H9 (cell line): ENCODE measurements at regions not wholly inside any gene's neighbourhood (a gene's known extent, or its start where the extent isn't known, plus 50 kb on each side); places are given as distances from the start of the nearest gene placed in this dataset.

Experiments
- DNase-seq: peaks from one replicate; pipeline ENCODE4 v3.0.0-alpha.2; 2017
- H2AFZ ChIP-seq: one replicate; pipeline ENCODE4 v1.6.1; 2013; ENCODE audit warnings: mild to moderate bottlenecking, low read length, control low read depth, moderate library complexity
- H2AK5ac ChIP-seq: 2 replicates; pipeline ENCODE4 v1.6.1; 2013; ENCODE audit warnings: low read length, control low read depth, mixed read lengths; ENCODE audit not compliant: insufficient read length
- H2BK120ac ChIP-seq: one replicate; pipeline ENCODE4 v1.6.1; 2013; ENCODE audit warnings: low read depth, mild to moderate bottlenecking, low read length, control low read depth, inconsistent platforms; ENCODE audit not compliant: poor library complexity, severe bottlenecking
- H2BK12ac ChIP-seq: 2 replicates; pipeline ENCODE4 v1.6.1; 2013; ENCODE audit warnings: low read length, control low read depth, mixed read lengths, low read depth; ENCODE audit not compliant: insufficient read length
- H2BK15ac ChIP-seq: 2 replicates; pipeline ENCODE4 v1.6.1; 2013; ENCODE audit warnings: low read depth, low read length, control low read depth
- H2BK20ac ChIP-seq: one replicate; pipeline ENCODE4 v1.6.1; 2013; ENCODE audit warnings: low read depth, mild to moderate bottlenecking, low read length, control low read depth, inconsistent platforms; ENCODE audit not compliant: poor library complexity, severe bottlenecking
- H2BK5ac ChIP-seq: 2 replicates; pipeline ENCODE4 v1.6.1; 2013; ENCODE audit warnings: low read length, control low read depth, mixed read lengths; ENCODE audit not compliant: insufficient read length
- H3K14ac ChIP-seq: 2 replicates; pipeline ENCODE4 v1.6.1; 2013; ENCODE audit warnings: low read length, control low read depth; ENCODE audit not compliant: insufficient read depth
- H3K18ac ChIP-seq: 2 replicates; pipeline ENCODE4 v1.6.1; 2013; ENCODE audit warnings: low read depth, mild to moderate bottlenecking, mixed read lengths, low read length, control low read depth; ENCODE audit not compliant: insufficient read length
- H3K23ac ChIP-seq: 2 replicates; pipeline ENCODE4 v1.6.1; 2013; ENCODE audit warnings: low read length, control low read depth, mixed read lengths, low read depth; ENCODE audit not compliant: insufficient read length
- H3K23me2 ChIP-seq: 2 replicates; pipeline ENCODE4 v1.6.1; 2013; ENCODE audit warnings: low read depth, mild to moderate bottlenecking, mixed read lengths, low read length, control low read depth; ENCODE audit not compliant: insufficient read length, poor library complexity, severe bottlenecking
- H3K27ac ChIP-seq: 2 replicates; pipeline ENCODE4 v1.5.1; 2013; ENCODE audit warnings: low read length, control low read depth, mixed read lengths, low read depth; ENCODE audit not compliant: insufficient read length
- H3K27me3 ChIP-seq: 2 replicates; pipeline ENCODE4 v1.6.1; 2013; ENCODE audit warnings: low read length, control low read depth, inconsistent platforms; ENCODE audit not compliant: insufficient read depth
- H3K4ac ChIP-seq: 2 replicates; pipeline ENCODE4 v1.6.1; 2013; ENCODE audit warnings: low read depth, mild to moderate bottlenecking, control low read depth, inconsistent platforms, low read length, moderate library complexity
- H3K4me1 ChIP-seq: 2 replicates; pipeline ENCODE4 v1.6.1; 2013; ENCODE audit warnings: low read length, control low read depth, inconsistent platforms; ENCODE audit not compliant: insufficient read depth
- H3K4me2 ChIP-seq: 2 replicates; pipeline ENCODE4 v1.6.1; 2013; ENCODE audit warnings: low read length, control low read depth, mixed read lengths; ENCODE audit not compliant: insufficient read length, insufficient read depth
- H3K56ac ChIP-seq: 2 replicates; pipeline ENCODE4 v1.6.1; 2013; ENCODE audit warnings: low read depth, mild to moderate bottlenecking, mixed read lengths, low read length, control low read depth; ENCODE audit not compliant: insufficient read length
- H3K79me1 ChIP-seq: 2 replicates; pipeline ENCODE4 v1.6.1; 2013; ENCODE audit warnings: low read depth, mild to moderate bottlenecking, moderate library complexity, low read length, control low read depth, inconsistent platforms; ENCODE audit not compliant: insufficient read depth, poor library complexity, severe bottlenecking
- H3K79me2 ChIP-seq: 2 replicates; pipeline ENCODE4 v1.6.1; 2013; ENCODE audit warnings: low read length, control low read depth, inconsistent platforms; ENCODE audit not compliant: insufficient read depth
- H3K9ac ChIP-seq: 2 replicates; pipeline ENCODE4 v1.6.1; 2013; ENCODE audit warnings: low read length, control low read depth, mixed read lengths; ENCODE audit not compliant: insufficient read length; ENCODE audit errors: extremely low read depth
- H3K9me3 ChIP-seq: one replicate; pipeline ENCODE4 v1.6.1; 2013; ENCODE audit warnings: low read depth, low read length, inconsistent platforms; ENCODE audit not compliant: control insufficient read depth
- H3T11ph ChIP-seq: one replicate; pipeline ENCODE4 v1.6.1; 2013; ENCODE audit warnings: mild to moderate bottlenecking, low read length, control low read depth, inconsistent platforms
- H4K20me1 ChIP-seq: one replicate; pipeline ENCODE4 v1.6.1; 2013; ENCODE audit not compliant: control insufficient read depth, insufficient read length, insufficient read depth
- H4K5ac ChIP-seq: 2 replicates; pipeline ENCODE4 v1.6.1; 2013; ENCODE audit warnings: low read depth, mild to moderate bottlenecking, mixed read lengths, low read length, control low read depth; ENCODE audit not compliant: insufficient read length
- H4K8ac ChIP-seq: replicated peaks from 2 replicates; pipeline ENCODE4 v1.6.1; 2013; ENCODE audit warnings: low read length, control low read depth, mixed read lengths, low read depth; ENCODE audit not compliant: insufficient read length
- H4K91ac ChIP-seq: 2 replicates; pipeline ENCODE4 v1.6.1; 2013; ENCODE audit warnings: low read depth, mild to moderate bottlenecking, moderate library complexity, mixed read lengths, low read length, control low read depth; ENCODE audit not compliant: insufficient read length
- H3K27ac Mint-ChIP-seq, 3 experiments: 2 replicates in 2 of 3; 3 replicates in 1 of 3; pipeline ENCODE4 v1.8.0; 2020 to 2021; ENCODE audit warnings: mixed read lengths in 3 of 3, mild to moderate bottlenecking in 1 of 3, moderate library complexity in 1 of 3
- H3K27me3 Mint-ChIP-seq: 2 replicates; pipeline ENCODE4 v1.8.0; 2021; ENCODE audit warnings: low read depth, mild to moderate bottlenecking, moderate library complexity, mixed read lengths
- H3K36me3 Mint-ChIP-seq, 3 experiments: 2 replicates in 2 of 3; 3 replicates in 1 of 3; pipeline ENCODE4 v1.8.0; 2020 to 2021; ENCODE audit warnings: low read depth in 3 of 3, mixed read lengths in 3 of 3; ENCODE audit not compliant: insufficient read depth in 1 of 3
- H3K4me1 Mint-ChIP-seq, 2 experiments: 2 replicates each; pipeline ENCODE4 v1.8.0; 2020; ENCODE audit warnings: mixed read lengths in 2 of 2
- H3K4me3 Mint-ChIP-seq, 2 experiments: 2 replicates in 1 of 2; 3 replicates in 1 of 2; pipeline ENCODE4 v1.8.0; 2020 to 2021; ENCODE audit warnings: mild to moderate bottlenecking in 2 of 2, mixed read lengths in 2 of 2, moderate library complexity in 1 of 2
- H3K9me3 Mint-ChIP-seq, 2 experiments: 2 replicates in 1 of 2; 3 replicates in 1 of 2; pipeline ENCODE4 v1.8.0; 2020; ENCODE audit warnings: mild to moderate bottlenecking in 2 of 2, mixed read lengths in 2 of 2, moderate library complexity in 1 of 2
- WGBS: extraction: QIAGEN DNeasy Blood & Tissue Kit; methylation state at CpG from one replicate; pipeline ENCODE4 v1.1.7; 2013; ENCODE audit warnings: missing lambda C conversion rate, low lambda C conversion rate, mixed read lengths; ENCODE audit not compliant: insufficient read length; ENCODE audit errors: extremely low coverage; 5-methylcytosine and 5-hydroxymethylcytosine counted together
- TF ChIP-seq, protein P1 (sequence below): fragments of 200-600 bp; sonication (generic); conservative IDR thresholded peaks from 3 replicates; pipeline ENCODE4 v1.8.0; 2021; ENCODE audit warnings: antibody characterized with exemption, mild to moderate bottlenecking

DNA sequence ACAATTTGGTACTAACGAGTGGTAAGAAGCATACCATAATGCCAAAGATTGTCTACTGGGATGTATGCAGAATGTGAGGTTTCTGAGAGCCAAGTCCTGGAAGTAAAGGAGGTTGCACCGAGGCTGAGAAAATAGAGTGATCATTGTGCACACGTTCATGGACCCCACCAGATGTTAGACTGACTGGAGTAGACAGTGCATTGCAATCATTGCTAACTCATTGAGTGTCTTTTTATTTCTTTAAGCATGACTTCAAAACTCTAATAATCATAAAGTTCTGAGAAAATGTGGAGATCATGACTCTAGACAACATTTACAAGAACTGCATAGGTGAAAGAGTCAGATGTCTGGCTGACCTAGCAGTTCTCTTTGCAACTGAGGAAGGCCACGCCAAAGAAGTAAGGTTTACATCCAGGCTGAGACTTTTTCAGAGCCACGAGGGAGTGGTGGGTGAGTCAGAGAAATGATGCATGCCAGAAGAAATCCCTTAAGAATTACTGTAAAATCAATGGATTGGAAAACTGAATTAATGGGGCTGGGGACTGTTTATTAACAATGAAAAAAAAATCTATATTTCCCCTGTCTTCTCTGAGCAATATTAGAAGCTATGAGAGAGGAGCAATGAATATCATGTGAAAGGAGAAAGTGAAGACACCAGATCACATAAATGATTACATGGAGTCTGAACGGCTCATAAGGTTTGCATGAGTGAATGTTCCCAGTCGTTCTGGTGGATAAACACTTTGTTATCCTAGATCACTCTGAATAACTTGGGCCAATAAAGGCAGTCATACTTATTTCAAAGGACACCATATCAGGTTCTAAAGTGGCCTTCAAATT, 76.0 kb upstream of the SLC25A26 start:
- Histone ChIP-seq H3K23ac (no peak overlapping the region), H3K56ac (no peak overlapping the region), H3K4ac (no peak overlapping the region), H4K91ac (no peak overlapping the region), H4K20me1 (no peaks in the 10 kb centered on the region), H2BK12ac (no peak overlapping the region), H3K9me3 (no peaks in the 10 kb centered on the region), H3K79me2 (no peaks in the 10 kb centered on the region), H3K4me1 (no peaks in the 10 kb centered on the region), H4K8ac (no peak overlapping the region), H2BK5ac (no peak overlapping the region), H2AK5ac (no peak overlapping the region), H3K27me3 (no peaks in the 10 kb centered on the region), H4K5ac (no peak overlapping the region), H3K79me1 (no peaks in the 10 kb centered on the region), H3K4me2 (no peak overlapping the region), H2BK20ac (no peak overlapping the region), H3K18ac (no peak overlapping the region), H3K14ac (no peak overlapping the region), H3K27ac (no peak overlapping the region), H3K9ac (no peak overlapping the region), H2AFZ (no peak overlapping the region), H3T11ph (no peak overlapping the region), H2BK15ac (no peak overlapping the region), H3K23me2 (no peaks in the 10 kb centered on the region), H2BK120ac (no peak overlapping the region)
- Mint-ChIP-seq H3K27ac (peak overlapping the region in 1 of 3 experiments; percentile 43; a peak in 1 of 7 replicates), H3K36me3 (no peaks in the 10 kb centered on the region), H3K9me3 (no peaks in the 10 kb centered on the region), H3K27me3 (no peaks in the 10 kb centered on the region), H3K4me3 (no peak overlapping the region), H3K4me1 (no peaks in the 10 kb centered on the region)
- no peak for DNase-seq
- TF ChIP-seq, protein P1, sequence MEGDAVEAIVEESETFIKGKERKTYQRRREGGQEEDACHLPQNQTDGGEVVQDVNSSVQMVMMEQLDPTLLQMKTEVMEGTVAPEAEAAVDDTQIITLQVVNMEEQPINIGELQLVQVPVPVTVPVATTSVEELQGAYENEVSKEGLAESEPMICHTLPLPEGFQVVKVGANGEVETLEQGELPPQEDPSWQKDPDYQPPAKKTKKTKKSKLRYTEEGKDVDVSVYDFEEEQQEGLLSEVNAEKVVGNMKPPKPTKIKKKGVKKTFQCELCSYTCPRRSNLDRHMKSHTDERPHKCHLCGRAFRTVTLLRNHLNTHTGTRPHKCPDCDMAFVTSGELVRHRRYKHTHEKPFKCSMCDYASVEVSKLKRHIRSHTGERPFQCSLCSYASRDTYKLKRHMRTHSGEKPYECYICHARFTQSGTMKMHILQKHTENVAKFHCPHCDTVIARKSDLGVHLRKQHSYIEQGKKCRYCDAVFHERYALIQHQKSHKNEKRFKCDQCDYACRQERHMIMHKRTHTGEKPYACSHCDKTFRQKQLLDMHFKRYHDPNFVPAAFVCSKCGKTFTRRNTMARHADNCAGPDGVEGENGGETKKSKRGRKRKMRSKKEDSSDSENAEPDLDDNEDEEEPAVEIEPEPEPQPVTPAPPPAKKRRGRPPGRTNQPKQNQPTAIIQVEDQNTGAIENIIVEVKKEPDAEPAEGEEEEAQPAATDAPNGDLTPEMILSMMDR, result no peak
- no CpG with 5 or more reads among the region's 7 CpGs for WGBS
